Liver (tissue), 3 donors: ENCODE measurements at regions not wholly inside any gene's neighbourhood (a gene's known extent, or its start where the extent isn't known, plus 50 kb on each side); places are given as distances from the start of the nearest gene placed in this dataset.

ENCODE experiments used
- ATF3 ChIP-seq: IDR thresholded peaks from 2 replicates; pipeline ENCODE4 v1.6.1; 2016; ENCODE audit warnings: antibody characterized with exemption
- CTCF ChIP-seq: fragments of 150-350 bp; IDR thresholded peaks from 2 replicates; pipeline ENCODE4 v1.5.1; 2017; ENCODE audit warnings: improper control_type of control experiment, low read depth, low read length; ENCODE audit not compliant: missing input control
- EGR1 ChIP-seq, 2 donors: IDR thresholded peaks; 2 replicates each; pipeline ENCODE4 v1.6.1; 2016 to 2018; ENCODE audit warnings: antibody characterized with exemption in 2 of 2, low read depth in 2 of 2
- FOXA1 ChIP-seq: IDR thresholded peaks from 2 replicates; pipeline ENCODE4 v1.6.1; 2016; ENCODE audit warnings: antibody characterized with exemption
- JUND ChIP-seq, 2 donors: IDR thresholded peaks; 2 replicates each; pipeline ENCODE4 v1.6.1; 2016; ENCODE audit warnings: antibody characterized with exemption in 2 of 2
- MAX ChIP-seq: IDR thresholded peaks from 2 replicates; pipeline ENCODE4 v1.6.1; 2016; ENCODE audit warnings: antibody characterized with exemption
- RAD21 ChIP-seq, 2 donors: IDR thresholded peaks; 2 replicates each; pipeline ENCODE4 v1.6.1; 2016; ENCODE audit warnings: antibody characterized with exemption in 2 of 2, mild to moderate bottlenecking in 2 of 2
- REST ChIP-seq: IDR thresholded peaks from 2 replicates; pipeline ENCODE4 v1.6.1; 2016; ENCODE audit warnings: antibody characterized with exemption, mild to moderate bottlenecking
- RXRA ChIP-seq, 2 donors: IDR thresholded peaks; 2 replicates each; pipeline ENCODE4 v1.6.1; 2017 to 2018; ENCODE audit warnings: antibody characterized with exemption in 2 of 2, mild to moderate bottlenecking in 1 of 2
- SP1 ChIP-seq: IDR thresholded peaks from 2 replicates; pipeline ENCODE4 v1.6.1; 2018; ENCODE audit warnings: antibody characterized with exemption, mild to moderate bottlenecking
- TAF1 ChIP-seq: conservative IDR thresholded peaks from 2 replicates; pipeline ENCODE4 v1.6.1; 2016; ENCODE audit warnings: antibody characterized with exemption, mild to moderate bottlenecking
- YY1 ChIP-seq: IDR thresholded peaks from 2 replicates; pipeline ENCODE4 v1.6.1; 2016; ENCODE audit warnings: antibody characterized with exemption, mild to moderate bottlenecking
- donor health status: healthy.
- donor health status: healthy.

- TF ChIP-seq CTCF = no peak
- no peak for TF ChIP-seq TAF1
- no peak for TF ChIP-seq EGR1 (IDR thresholded peaks at IDR 0.05; ENCODE audit: low read depth in 2 of 2)
- no peak for TF ChIP-seq YY1
- TF ChIP-seq SP1 = no peak
- TF ChIP-seq MAX = no peak
- no peak for TF ChIP-seq JUND (IDR thresholded peaks at IDR 0.05)
- no peak for TF ChIP-seq ATF3
- no peak for TF ChIP-seq RAD21 (IDR thresholded peaks at IDR 0.05)
- TF ChIP-seq RXRA (IDR thresholded peaks at IDR 0.05) = no peak
- no peak for TF ChIP-seq REST
- no peak for TF ChIP-seq FOXA1
These were observed 101.2 kb upstream of the ZBTB20 start for GRCh38 chr3:115248274-115248673.
